Lower leg skin (tissue), 4 donors: ENCODE measurements at regions not wholly inside any gene's neighbourhood (a gene's known extent, or its start where the extent isn't known, plus 50 kb on each side); places are given as distances from the start of the nearest gene placed in this dataset.
"Not testable (repeated sequence)": the region's sequence is repeated elsewhere in the genome, so short reads cannot be mapped to it uniquely, and the experiment has no call there.

ENCODE experiments used
- DNase-seq, 2 donors: peaks; one replicate each; pipeline ENCODE4 v3.0.0-alpha.2; 2019; ENCODE audit warnings: low spot score in 2 of 2
- H3K4me3 ChIP-seq: fragments of 200-600 bp; sonication (generic); 2 replicates; pipeline ENCODE4 v1.5.1; 2017; ENCODE audit warnings: mild to moderate bottlenecking, low read depth; ENCODE audit not compliant: poor library complexity, severe bottlenecking
- CTCF ChIP-seq, 3 donors: fragments of 450-650 bp; IDR thresholded peaks; one replicate each; pipeline ENCODE4 v1.5.1; 2016; ENCODE audit warnings: antibody characterized with exemption in 3 of 3, mild to moderate bottlenecking in 3 of 3, moderate library complexity in 2 of 3
- POLR2A ChIP-seq, 2 donors: fragments of 450-650 bp; IDR thresholded peaks; one replicate each; pipeline ENCODE4 v1.6.1; 2016 to 2017; ENCODE audit warnings: antibody characterized with exemption in 2 of 2, mild to moderate bottlenecking in 1 of 2, moderate library complexity in 1 of 2
- WGBS, 2 donors: methylation state at CpG; one replicate each; pipeline ENCODE4 v1.1.5; 2018; 5-methylcytosine and 5-hydroxymethylcytosine counted together
- intact Hi-C: fragments of 100-400 bp; cut with DNase I; formaldehyde crosslinking; loops from one replicate; pipeline ENCODE4 v1.15.0; 2023; ENCODE audit warnings: low total_unique reads

GRCh38 chr9:75500479-75500878 is 390.0 kb upstream of the PCSK5 start:
- WGBS, 2 donors = 26 to 54% methylated on average over 2 of the region's 2 CpGs
- intact Hi-C loops = no loop called here
- TF ChIP-seq POLR2A (IDR thresholded peaks at IDR 0.05) (no peak), CTCF (IDR thresholded peaks at IDR 0.05) (no peak)
- DNase-seq = no peak
- no peak overlapping the region for H3K4me3 ChIP-seq

- DNase-seq, H3K4me3 ChIP-seq, intact Hi-C loops: not testable (repeated sequence)
- WGBS, 2 donors = 85 to 89% methylated on average over 3 of the region's 3 CpGs
Measured at GRCh38 chr9:75500940-75501339, 389.5 kb upstream of the PCSK5 start.

GRCh38 chr9:75504721-75505120 is 385.8 kb upstream of the PCSK5 start:
- TF ChIP-seq CTCF (IDR thresholded peaks at IDR 0.05) = no peak
- TF ChIP-seq POLR2A (IDR thresholded peaks at IDR 0.05) = no peak
- DNase-seq = peak in 1 of 2 donors; percentile 26
- intact Hi-C loops = no loop called here
- no peak overlapping the region for H3K4me3 ChIP-seq

- H3K4me3 ChIP-seq = no peak overlapping the region
- intact Hi-C loops = no loop called here
- DNase-seq = no peak
- TF ChIP-seq POLR2A (IDR thresholded peaks at IDR 0.05) (no peak), CTCF (IDR thresholded peaks at IDR 0.05) (no peak)
Measured at GRCh38 chr9:75505654-75506053, 384.8 kb upstream of the PCSK5 start.

- DNase-seq = no peak
- TF ChIP-seq CTCF (IDR thresholded peaks at IDR 0.05) = no peak
- no peak for TF ChIP-seq POLR2A (IDR thresholded peaks at IDR 0.05)
- intact Hi-C loops = no loop called here
- no peak overlapping the region for H3K4me3 ChIP-seq
Measured at GRCh38 chr9:75529463-75529862, 361.0 kb upstream of the PCSK5 start.

GRCh38 chr9:75531588-75531987 is 358.9 kb upstream of the PCSK5 start:
- no peak for DNase-seq
- H3K4me3 ChIP-seq = no peak overlapping the region
- intact Hi-C loops = no loop called here
- WGBS, 2 donors = 88 to 89% methylated on average over 2 of the region's 2 CpGs
- TF ChIP-seq POLR2A (IDR thresholded peaks at IDR 0.05) (no peak), CTCF (IDR thresholded peaks at IDR 0.05) (no peak)
